Lower leg skin (tissue), 3 donors: ENCODE measurements at regions not wholly inside any gene's neighbourhood (a gene's known extent, or its start where the extent isn't known, plus 50 kb on each side); places are given as distances from the start of the nearest gene placed in this dataset.

ENCODE experiments used
- POLR2A ChIP-seq, 2 donors: fragments of 450-650 bp; IDR thresholded peaks; one replicate each; pipeline ENCODE4 v1.6.1; 2016 to 2017; ENCODE audit warnings: antibody characterized with exemption in 2 of 2, mild to moderate bottlenecking in 1 of 2, moderate library complexity in 1 of 2
- TF ChIP-seq, protein P1 (sequence below), 3 donors: fragments of 450-650 bp; IDR thresholded peaks; one replicate each; pipeline ENCODE4 v1.5.1; 2016; ENCODE audit warnings: antibody characterized with exemption in 3 of 3, mild to moderate bottlenecking in 3 of 3, moderate library complexity in 2 of 3

DNA sequence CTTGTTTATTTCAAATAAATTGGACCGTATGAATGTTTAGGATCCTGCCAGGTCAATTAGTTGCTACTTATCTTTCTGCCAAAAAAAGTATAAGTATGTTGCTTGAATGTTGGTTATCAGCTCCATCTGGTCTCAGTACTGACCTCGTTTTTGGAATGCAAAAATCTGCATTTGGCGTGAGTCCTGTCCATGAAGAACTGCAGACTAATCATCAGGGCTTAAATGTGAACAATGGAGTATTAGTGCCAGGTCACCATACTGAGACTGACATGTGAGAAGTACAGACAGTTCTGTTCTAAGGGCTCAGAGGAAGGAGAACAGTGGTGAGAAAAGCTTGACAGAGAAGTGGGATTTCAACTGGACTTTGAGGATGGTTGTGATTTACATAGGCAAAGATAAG lies 393.1 kb upstream of the SLC14A2 start:
- TF ChIP-seq, protein P1, sequence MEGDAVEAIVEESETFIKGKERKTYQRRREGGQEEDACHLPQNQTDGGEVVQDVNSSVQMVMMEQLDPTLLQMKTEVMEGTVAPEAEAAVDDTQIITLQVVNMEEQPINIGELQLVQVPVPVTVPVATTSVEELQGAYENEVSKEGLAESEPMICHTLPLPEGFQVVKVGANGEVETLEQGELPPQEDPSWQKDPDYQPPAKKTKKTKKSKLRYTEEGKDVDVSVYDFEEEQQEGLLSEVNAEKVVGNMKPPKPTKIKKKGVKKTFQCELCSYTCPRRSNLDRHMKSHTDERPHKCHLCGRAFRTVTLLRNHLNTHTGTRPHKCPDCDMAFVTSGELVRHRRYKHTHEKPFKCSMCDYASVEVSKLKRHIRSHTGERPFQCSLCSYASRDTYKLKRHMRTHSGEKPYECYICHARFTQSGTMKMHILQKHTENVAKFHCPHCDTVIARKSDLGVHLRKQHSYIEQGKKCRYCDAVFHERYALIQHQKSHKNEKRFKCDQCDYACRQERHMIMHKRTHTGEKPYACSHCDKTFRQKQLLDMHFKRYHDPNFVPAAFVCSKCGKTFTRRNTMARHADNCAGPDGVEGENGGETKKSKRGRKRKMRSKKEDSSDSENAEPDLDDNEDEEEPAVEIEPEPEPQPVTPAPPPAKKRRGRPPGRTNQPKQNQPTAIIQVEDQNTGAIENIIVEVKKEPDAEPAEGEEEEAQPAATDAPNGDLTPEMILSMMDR (IDR thresholded peaks at IDR 0.05) = no peak
- TF ChIP-seq POLR2A (IDR thresholded peaks at IDR 0.05) = no peak
